ENCODE measurements at regions not wholly inside any gene's neighbourhood (a gene's known extent, or its start where the extent isn't known, plus 50 kb on each side); places are given as distances from the start of the nearest gene placed in this dataset.
"Not testable (repeated sequence)": the region's sequence is repeated elsewhere in the genome, so short reads cannot be mapped to it uniquely, and the experiment has no call there.

- Histone ChIP-seq H3K27me3 (no peaks in the 10 kb centered on the region), H3K4me1 (no peaks in the 10 kb centered on the region), H3K4me3 (no peak overlapping the region), H3K9me3 (no peaks in the 10 kb centered on the region), H3K36me3 (no peaks in the 10 kb centered on the region), H3K27ac (no peak overlapping the region)
- TF ChIP-seq CTCF (IDR thresholded peaks at IDR 0.05) (no peak), POLR2A (IDR thresholded peaks at IDR 0.05) (no peak)
- ATAC-seq (no peak), DNase-seq (no peak)
- WGBS (ENCODE audit: insufficient coverage, low coverage, low lambda C conversion rate, missing lambda C conversion rate) = 47% methylated on average over 6 of the region's 6 CpGs
- intact Hi-C loops (cut with DNase I) = no loop called here
These were observed 58.6 kb upstream of the CNTNAP2 start for GRCh38 chr7:146057958-146058357.

DNA sequence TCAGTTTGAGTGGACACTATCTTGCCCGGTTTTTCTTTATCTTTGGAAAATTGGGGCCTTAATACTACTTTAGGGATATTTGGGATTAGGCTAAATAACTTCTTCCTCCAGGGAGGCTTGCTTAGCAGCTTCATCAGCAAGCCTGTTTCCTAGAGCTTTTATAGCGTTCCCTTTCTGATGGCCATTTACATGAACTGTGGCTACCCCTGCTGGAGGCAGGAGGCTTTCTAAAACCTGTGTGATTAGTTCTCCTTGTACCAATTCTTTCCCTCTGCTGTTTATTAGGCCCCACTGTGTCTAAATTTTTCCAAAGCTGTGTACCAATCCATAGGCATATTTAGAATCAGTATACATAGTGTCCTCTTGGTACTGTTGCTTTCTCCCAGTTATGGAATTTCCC is 61.7 kb upstream of the CNTNAP2 start:
- WGBS (ENCODE audit: insufficient coverage, low coverage, low lambda C conversion rate, missing lambda C conversion rate) = 39% methylated on average over 2 of the region's 2 CpGs
- no peaks in the 10 kb centered on the region for H3K9me3 ChIP-seq
- no peak for DNase-seq
- H3K4me1 ChIP-seq = no peaks in the 10 kb centered on the region
- no peak overlapping the region for H3K4me3 ChIP-seq
- no peak for ATAC-seq
- H3K27me3 ChIP-seq = no peaks in the 10 kb centered on the region
- TF ChIP-seq CTCF (IDR thresholded peaks at IDR 0.05) (no peak), POLR2A (IDR thresholded peaks at IDR 0.05) (no peak)
- intact Hi-C loops (cut with DNase I) = no loop called here
- no peaks in the 10 kb centered on the region for H3K36me3 ChIP-seq
- H3K27ac ChIP-seq = no peak overlapping the region

DNA sequence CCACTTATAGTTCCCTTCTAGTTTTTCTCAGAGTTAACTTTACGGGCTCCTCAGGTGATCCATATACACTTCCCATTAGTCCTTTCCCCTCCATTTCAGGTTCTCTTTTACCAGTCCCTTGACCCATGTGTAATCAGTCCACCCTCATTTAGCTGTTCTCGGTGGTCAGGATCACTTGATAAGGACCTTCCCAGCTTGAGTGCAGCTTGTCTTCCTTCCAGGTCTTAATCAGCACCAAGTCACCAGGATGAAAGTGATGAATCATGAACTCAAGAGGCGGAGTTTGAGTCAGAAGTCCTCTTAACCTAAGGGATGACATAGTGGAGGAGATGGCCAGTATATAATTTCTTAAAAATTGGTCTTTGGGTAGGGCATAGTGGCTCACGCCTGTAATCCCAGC is 63.1 kb upstream of the CNTNAP2 start:
- no peaks in the 10 kb centered on the region for H3K9me3 ChIP-seq
- 51% methylated on average over 4 of the region's 4 CpGs for WGBS (ENCODE audit: insufficient coverage, low coverage, low lambda C conversion rate, missing lambda C conversion rate)
- ATAC-seq = no peak

DNA sequence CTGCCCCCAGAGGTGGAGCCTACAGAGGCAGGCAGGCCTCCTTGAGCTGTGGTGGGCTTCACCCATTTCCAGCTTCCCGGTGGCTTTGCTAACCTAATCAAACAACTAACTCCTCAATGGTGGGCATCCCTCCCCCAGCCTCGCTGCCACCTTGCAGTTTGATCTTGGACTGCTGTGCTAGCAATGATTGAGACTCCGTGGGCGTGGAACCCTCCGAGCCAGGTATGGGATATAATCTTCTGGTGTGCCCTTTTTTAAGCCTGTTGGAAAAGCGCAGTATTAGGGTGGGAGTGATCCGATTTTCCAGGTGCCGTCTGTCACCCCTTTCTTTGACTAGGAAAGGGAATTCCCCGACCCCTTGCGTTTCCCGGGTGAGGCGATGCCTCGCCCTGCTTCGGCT is 73.3 kb upstream of the CNTNAP2 start:
- H3K9me3 ChIP-seq; intact Hi-C loops (cut with DNase I); H3K4me3 ChIP-seq; H3K27ac ChIP-seq; H3K27me3 ChIP-seq; DNase-seq; H3K4me1 ChIP-seq; ATAC-seq; H3K36me3 ChIP-seq: not testable (repeated sequence)
- 65% methylated on average over 10 of the region's 14 CpGs for WGBS (ENCODE audit: insufficient coverage, low coverage, low lambda C conversion rate, missing lambda C conversion rate)

More for the DNA sequence above, 63.1 kb upstream of the CNTNAP2 start:
- Histone ChIP-seq H3K4me3 (no peak overlapping the region), H3K27ac (no peak overlapping the region), H3K4me1 (no peaks in the 10 kb centered on the region), H3K36me3 (no peaks in the 10 kb centered on the region), H3K27me3 (no peaks in the 10 kb centered on the region)
- DNase-seq = no peak
- intact Hi-C loops (cut with DNase I) = no loop called here
- TF ChIP-seq CTCF (IDR thresholded peaks at IDR 0.05) = no peak

- TF ChIP-seq POLR2A (IDR thresholded peaks at IDR 0.05) (no peak), CTCF (IDR thresholded peaks at IDR 0.05) (no peak)
- no peaks in the 10 kb centered on the region for H3K4me1 ChIP-seq
- H3K27me3 ChIP-seq = no peaks in the 10 kb centered on the region
- H3K27ac ChIP-seq = no peak overlapping the region
- WGBS (ENCODE audit: insufficient coverage, low coverage, low lambda C conversion rate, missing lambda C conversion rate) = 39% methylated on average over 3 of the region's 3 CpGs
- intact Hi-C loops (cut with DNase I) = no loop called here
- no peak for ATAC-seq
- no peaks in the 10 kb centered on the region for H3K9me3 ChIP-seq
- no peaks in the 10 kb centered on the region for H3K36me3 ChIP-seq
- H3K4me3 ChIP-seq = no peak overlapping the region
- DNase-seq = no peak
These were observed 88.3 kb upstream of the CNTNAP2 start for GRCh38 chr7:146028251-146028750.

All from right lobe of liver (tissue), 6 donors.